HG03457 (cell line): ENCODE measurements at regions not wholly inside any gene's neighbourhood (a gene's known extent, or its start where the extent isn't known, plus 50 kb on each side); places are given as distances from the start of the nearest gene placed in this dataset.
A peak's percentile ranks its signal among the peaks of the same experiment; 100 is the strongest.

Experiments
- ATAC-seq: cut with Tn5 transposase; IDR thresholded peaks from one replicate; pipeline ENCODE4 v1.9.1; 2021; ENCODE audit warnings: moderate number of reproducible peaks; ENCODE audit not compliant: unreplicated experiment

DNA sequence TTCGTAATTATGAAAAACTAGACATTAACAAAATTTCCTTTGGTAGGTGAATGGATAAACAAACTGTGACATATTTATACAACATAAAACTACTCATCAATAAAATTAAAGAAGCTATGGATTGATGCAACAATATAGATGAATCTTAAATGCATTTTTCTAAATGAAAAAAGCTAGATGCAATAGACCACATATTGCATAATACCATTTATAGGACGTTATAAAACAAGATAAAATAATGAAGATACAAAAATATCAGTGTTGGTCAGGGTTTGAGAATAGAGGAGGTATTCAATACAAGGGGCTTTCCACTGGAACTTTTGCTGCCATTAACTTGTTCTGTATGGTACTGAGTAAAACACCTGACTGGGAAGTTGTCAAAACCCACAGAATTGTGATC is 314.4 kb downstream of the GRB14 start:
- no peak for ATAC-seq

DNA sequence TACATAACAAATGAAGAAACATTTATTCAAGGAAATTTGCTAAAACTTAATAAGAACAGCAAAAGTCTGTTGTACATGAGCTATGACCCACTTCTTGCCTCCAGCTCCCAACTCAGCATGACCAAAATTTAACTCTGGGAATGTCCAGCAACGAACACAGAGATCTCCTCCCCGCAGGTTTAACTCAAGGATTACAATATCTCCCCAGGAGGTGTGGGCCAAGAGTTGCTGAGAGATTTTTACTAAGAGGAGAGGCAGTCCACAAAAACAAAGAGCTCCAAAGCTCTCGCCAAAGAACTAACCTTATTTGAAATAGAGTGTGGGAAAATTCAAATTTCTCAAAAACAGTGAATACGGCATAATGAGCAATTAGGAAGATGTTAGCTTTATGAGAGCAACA is 318.5 kb downstream of the GRB14 start:
- ATAC-seq: no peak

DNA sequence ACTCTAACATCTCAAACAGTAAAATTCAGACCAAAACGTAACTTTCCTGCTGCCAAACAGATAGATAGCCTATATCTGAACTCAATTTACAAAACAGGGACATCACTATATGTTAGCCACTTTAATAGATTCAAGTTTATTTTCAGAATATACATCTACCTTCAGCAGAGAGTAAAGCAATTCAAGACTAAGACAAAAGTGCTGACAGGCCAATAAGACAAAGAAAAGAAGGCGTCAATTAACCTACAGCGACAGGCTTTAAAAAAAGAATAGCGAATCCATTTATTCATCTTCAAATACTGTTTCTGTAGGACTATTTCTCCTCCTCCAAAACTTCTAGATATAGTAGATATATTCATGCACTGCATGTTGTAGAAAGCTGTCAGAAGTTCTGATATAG is 333.0 kb downstream of the GRB14 start:
- no peak for ATAC-seq

DNA sequence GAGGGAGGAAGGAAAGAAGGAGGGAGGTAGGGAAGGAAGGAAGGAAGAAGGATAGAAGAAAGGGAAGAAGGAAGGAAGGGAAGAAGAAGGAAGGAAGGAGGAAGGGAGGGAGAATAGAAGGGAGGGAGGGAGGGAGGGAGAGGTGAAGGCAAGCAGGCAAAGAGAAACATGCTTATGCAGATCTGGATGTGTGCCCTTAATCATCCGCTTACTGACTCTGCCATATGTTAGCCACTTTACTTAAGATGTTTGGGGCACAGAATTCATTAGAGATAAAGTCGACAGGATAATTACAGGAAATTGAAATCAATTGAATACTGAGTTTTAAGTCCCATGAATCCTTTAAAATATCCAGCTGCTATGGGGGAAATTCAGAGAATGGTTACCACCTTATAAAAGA is 334.2 kb downstream of the GRB14 start:
- ATAC-seq: no peak

DNA sequence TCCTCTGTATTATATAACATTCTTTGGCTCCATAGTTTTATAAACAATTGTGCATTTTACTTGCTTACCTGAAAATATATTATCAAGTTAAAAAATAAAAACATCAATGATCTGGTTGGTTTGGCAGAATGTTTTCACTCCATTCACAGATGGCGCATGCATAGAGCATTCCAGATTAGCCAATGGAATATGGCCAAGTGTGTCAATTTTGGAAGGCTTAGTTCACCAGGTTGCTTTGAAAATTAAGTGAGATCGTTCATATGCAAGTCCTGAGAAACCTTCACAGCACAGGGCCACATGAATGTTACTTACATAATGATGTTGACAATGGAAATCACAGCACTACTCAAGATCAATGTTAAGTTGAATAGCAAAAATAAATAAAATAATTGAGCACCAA is 335.7 kb downstream of the GRB14 start:
- no peak for ATAC-seq

DNA sequence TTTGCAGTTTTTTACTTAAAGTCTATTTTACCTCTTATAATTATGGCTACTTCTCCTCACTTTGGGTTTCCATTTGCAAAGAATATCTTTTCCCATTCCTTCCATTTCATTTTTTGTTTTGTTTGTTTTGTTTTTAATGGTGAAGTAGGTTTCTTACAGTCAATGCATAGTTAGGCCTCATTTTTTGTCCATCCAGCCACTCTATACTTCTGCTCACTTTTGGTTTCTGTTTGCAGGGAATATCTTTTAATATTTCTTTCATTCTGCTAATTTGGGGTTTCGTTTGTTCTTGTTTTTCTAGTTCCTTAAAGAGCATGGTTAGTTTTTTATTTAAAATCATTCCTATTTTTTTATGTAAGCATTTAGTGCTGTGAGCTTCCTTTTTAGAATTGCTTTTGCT is 339.4 kb downstream of the GRB14 start:
- ATAC-seq: no peak

DNA sequence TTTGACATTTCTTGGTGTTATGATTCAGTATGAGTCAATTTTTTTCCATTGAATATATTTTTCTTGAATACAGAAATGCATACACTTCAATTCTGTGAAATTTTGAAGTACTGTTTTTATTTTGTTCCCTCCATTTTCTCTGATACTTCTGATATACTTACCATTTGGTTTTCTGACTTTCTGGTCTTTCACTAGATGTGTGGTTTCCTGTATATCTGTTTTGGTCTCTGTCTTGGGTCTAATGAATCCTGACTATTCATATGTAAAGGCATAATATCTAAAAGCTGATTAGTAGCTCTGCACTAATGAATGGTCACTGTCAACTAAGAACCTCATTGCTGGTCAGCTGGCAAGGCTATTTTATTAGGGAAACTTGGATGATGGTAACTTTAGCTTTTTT is 345.6 kb downstream of the GRB14 start:
- ATAC-seq: no peak

DNA sequence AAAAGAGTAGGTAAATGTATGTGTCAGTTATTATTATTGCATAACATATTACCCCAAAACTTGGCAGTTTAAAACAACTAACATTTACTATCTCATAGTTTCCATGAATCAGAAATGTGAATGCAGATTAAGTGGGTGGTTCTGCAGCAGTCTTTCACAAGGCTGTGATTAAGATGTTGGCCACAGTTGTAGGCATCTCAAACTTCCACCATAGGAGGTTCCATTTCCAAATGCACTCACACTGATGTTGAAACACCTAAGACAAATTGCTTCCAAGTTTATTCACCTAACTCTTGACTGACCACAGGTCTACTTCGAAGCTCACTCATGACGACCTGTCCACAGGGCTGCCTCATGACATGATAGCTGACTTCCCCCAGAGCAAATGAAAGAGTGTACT is 360.8 kb downstream of the GRB14 start:
- no peak for ATAC-seq

DNA sequence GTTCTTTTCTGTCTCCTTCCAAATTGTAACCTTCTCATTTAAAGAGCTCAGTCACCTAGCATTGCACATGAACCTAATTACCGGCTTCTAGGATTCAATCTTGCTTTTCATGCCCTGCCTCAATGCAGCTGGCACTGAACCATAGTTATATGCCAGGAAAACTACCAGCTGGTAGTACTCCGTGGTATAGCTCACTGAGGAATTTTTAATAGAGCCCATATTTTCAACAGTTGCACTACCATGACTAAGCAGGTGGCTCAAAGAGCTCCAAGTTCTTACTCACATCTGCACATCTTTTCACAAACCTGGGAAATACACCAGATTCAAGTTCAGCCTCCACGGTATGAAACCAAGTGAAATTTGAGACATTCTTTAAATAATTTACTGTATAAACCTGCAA is 363.5 kb downstream of the GRB14 start:
- no peak for ATAC-seq

DNA sequence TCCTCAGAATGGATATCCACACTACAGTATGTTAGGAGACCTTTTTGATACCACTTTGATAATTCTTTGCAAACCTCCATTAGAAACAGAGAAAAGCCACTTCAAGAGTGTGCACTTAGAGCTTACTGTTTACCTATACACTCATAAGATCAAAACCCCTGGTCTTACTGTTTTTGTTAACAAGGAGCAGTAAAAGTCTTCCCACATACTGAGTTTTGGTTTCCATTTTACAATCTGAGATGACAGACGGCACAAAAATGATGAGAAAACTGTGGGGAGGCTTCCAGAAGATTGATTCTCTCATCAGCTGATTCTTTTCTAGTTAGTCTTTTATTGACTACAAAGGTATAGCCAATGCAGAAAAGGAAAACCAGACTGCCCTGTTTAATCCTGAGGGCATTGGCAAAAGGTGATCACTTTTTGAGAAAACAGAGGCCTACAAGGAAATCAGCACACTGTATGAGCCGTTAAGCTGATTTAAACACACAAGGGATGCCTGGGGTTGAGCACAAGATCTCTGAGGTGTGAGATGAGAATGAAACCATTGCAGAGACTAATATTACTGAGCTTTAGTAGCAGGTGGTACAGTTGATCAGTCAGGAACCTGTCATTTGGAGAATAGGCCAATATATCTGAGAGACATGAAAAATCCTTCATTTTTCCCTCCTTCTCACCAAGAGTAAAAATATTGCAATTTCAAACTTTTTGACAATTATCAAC is 368.6 kb downstream of the GRB14 start:
- peak; percentile 68 for ATAC-seq

DNA sequence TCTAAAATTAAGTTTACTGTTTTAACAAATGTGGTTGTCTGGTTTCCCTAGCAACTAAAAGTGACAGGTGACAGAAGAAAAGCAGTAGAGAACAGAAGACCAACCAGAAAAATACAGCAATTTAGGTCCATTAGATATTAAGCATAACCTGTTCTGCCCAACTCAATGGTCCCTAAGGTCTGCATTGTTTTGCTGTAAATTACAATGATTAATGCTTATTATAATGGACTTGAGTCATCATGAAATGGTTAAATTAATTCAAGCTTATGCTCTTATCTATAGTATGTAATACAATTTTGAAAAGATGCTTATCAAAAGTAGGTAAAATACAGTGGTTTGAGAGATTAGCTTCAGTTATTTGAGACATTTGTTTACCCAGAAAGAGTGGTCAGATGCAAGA is 378.0 kb downstream of the GRB14 start:
- no peak for ATAC-seq

DNA sequence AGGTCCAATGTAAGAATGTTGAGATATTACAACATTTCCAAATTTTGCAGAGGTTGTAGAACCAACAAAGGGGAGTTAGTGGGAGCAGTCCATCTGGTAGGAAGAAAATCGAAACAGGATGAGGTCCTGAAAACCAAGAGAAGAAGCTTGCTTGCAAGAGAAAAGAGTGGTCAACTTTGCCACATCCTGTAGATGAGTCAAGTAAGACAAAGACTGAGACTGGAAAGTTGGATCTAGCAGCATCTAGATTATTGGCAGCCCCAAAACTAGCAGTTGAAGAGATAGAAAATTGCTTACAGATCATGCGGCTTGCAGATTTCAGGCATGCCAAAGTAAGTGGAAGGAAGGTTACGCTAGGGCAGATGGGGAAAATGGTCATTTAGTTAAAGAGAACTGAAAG is 378.9 kb downstream of the GRB14 start:
- ATAC-seq: no peak

DNA sequence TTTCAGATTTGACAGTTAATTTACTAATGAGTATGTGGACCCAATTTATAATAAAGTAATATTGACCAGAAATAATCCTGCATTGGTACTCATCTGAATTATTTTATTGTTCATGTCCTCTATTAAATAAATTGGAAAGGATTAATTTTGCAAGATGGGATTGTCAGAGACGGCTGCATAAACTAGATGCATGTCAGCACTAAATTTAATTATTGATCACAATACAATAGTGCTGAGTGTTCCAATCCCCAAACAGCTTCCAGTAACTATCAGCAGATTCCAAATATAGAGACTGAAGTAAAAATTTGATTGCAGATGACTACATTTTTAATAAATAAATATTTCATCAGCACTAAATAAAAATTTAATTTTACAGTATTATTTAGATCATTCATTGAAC is 387.2 kb downstream of the GRB14 start:
- no peak for ATAC-seq

DNA sequence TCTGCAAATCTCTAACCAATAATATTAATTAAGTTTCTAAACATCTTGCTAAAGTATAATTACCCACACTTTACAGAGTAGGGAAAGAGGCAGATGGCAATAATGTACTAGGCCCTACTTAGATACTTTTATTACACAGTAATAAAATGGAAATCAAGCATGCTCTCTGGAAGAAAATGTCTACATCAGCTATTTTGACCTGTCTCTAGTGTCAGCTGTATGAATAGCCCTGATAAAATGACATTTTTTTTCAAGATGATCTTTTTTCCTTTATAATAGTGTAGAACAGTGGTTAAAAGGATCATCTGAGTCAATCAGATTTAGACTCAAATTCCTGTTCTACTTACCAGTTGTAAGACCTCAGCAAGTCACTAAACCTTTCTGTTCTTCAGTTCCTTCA is 397.3 kb downstream of the GRB14 start:
- ATAC-seq: no peak

DNA sequence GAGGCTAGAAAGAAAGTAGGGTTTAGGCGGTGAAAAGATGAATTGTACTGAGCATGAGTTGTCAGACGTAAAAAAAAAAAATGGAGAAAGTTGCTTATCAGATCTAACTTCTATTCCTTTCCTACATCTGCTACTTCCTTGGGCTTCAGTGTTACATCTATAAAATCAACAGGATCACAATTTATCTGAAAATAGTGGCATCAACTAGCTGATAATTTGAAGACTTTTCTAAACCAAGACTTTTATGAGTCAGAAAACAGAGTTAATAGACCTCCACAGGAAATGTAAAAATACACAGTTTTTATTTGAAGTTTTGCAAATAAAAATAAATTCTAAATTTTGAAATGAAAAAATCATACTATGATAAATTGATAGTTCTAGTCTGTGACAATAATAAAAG is 399.8 kb downstream of the GRB14 start:
- no peak for ATAC-seq

DNA sequence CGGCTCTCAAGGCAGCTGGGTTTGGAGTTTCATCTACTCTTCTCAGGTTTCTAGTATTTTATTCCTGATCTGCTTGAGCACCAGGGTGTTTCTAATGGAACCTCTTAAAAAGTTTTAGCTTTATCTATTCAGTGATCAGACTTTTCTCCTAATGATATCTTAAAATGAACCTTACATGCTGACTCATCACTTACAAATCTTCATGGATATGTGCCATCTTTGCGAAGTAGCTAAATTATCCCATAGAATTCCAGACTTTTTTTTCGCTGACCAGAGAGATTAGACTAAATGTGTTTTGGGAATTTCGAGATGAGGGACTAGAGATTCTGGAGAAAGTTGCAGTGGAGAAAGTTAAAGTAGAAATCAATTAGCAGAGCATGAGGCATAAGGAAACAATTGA is 401.0 kb downstream of the GRB14 start:
- ATAC-seq: no peak

DNA sequence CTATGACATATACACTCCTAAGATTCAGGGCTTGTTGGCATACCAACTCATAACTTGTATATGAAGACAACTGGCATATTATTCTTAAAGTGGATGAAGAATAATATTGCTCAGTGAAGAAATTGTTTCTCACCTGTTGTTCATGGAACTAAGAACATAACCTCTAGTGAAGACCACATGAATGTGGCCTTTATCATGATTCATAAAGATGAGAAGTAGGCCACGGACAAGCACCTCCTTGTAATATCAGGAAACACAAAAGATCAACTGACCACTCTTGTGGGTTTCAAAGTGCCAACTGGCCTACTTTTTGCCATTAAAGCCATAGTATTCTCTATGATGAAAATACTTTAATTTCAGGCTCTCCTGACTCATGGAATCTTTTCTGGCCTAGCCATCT is 407.4 kb downstream of the GRB14 start:
- ATAC-seq: no peak

DNA sequence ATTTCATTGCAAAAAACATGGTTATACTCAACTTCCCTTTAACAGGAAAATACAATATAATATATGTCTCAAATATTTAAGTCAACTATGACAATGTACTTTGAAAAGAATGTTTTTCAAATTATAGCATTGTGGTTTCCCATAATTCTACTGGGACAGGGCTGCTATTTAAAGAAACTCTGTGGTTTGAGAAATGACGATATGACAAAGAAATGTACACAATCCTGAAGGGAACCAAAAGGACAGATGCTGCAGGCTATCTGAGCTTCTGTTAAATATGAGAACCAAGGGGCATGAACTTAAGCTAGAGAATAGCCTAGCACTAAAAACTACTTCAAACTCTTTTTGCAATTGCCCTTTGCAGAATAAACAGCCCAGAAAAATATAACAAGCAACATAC is 415.9 kb downstream of the GRB14 start:
- ATAC-seq: no peak

DNA sequence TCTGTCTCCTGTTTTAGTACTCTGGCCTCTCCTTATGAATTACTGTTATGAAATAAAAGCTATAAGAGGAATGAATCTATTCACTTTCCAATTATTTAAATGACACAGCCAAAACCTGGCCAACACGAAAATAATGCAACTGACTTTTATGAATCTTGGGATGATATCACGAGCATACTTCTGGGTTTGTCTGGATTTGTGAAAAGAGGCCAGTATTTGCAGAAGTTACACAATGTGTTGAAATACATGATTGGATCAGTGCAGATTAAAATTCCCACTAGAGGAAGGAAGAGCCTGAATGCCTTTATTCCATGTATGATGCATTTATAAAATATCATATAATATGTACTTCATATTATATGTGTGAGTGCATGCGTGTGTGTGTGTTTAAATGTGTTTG is 418.2 kb downstream of the GRB14 start:
- ATAC-seq: no peak

DNA sequence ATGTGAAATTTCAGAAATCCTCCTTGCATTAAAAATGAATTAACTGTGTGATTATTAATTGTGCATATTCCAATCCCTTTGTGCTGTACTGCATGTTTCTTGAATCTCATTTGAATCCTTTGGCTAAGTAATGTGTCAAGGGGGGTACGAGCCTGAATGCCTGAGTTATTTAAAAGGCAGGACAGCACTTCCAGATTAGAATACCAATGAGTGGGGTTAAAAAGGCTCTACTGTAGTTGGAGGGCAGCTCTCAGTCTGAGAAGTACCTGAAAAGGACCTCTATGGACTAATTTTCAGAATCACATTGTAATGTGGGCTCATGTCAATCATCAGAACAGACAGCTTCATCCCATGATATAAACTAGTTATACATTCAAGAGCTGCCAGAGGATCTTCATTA is 423.0 kb downstream of the GRB14 start:
- ATAC-seq: no peak

DNA sequence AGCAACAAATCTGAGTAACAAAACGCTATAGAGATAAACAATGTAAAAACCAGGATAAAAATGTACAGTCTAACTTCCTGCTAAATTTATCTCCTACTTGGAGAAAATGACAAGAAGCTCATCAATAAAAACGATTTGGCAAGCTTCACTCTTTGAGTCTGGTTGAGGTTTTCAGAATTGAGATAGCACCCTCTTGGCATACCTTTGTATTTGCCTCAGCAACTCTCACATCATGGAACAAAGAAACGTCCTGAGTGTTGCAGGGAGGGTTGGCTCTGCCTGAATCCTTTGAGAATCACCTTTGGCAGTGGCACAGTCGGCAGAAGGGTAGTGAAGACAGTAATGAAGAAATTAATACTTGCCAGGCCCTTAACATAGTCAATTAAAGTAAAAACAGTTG is 430.6 kb downstream of the GRB14 start:
- ATAC-seq: no peak

DNA sequence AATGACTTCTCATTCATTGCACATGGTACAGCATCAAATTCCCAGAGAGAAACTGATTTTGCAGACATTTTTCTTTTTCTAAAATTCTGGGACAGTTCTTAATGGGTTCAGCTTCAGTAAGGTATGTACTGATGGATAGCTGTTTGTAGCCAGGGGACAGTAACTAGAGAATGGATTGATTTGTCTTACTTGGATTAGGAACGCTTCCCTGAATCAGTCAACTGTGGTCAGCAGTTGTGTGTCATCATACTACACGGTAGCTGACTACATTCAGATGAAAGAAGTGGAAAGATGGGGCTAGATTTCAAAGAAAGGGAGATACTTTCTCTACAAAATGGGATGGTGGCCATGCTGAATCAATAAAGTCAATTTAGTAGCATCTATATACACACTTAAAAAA is 431.4 kb downstream of the GRB14 start:
- no peak for ATAC-seq

DNA sequence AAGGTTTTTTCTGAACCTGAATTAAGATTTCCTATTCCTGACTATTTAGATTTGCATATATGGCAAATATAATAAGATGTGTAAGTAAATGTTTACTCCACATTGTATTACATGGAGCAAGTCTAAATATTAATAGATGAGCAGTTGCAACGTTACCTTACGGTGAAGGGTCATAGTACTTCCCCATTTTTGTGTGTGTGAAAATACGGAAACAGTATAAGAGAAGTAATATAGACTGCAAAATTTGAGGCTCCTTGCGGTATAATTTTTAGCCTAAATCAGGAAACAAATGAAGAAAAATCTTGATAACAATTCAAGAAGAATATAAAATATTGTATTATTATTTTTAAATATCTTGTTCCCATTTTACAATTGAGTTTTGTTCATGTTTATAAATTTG is 434.2 kb downstream of the GRB14 start:
- no peak for ATAC-seq

DNA sequence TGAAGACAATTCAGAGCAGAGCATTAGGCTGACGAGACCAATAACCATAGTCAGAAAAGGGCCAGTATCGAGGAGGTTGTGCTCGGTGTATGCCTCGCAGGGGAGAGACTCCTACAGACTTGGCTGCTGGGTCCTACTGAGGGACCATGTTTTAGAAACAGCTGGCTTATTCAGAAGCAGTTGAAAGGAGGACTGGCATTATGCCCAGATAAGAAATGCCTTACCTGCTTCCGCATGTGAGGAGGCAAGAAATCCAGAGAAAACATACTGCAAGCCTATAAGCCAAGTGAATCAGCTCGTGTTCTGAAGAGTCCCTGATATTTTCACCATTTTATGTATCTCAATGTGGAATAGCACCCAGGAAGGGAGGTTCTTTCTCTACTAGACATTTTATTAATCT is 434.7 kb downstream of the GRB14 start:
- ATAC-seq: no peak
